ENCODE measurements at regions not wholly inside any gene's neighbourhood (a gene's known extent, or its start where the extent isn't known, plus 50 kb on each side); places are given as distances from the start of the nearest gene placed in this dataset.

GRCh38 chr10:76729346-76729745, 908.3 kb downstream of the KCNMA1 start:
- TF ChIP-seq CTCF (IDR thresholded peaks at IDR 0.05): no peak
- TF ChIP-seq POLR2A (IDR thresholded peaks at IDR 0.05): no peak

Data from adrenal gland (tissue), 5 donors.